ENCODE measurements at regions not wholly inside any gene's neighbourhood (a gene's known extent, or its start where the extent isn't known, plus 50 kb on each side); places are given as distances from the start of the nearest gene placed in this dataset.

- no peaks in the 10 kb centered on the region for H3K4me1 ChIP-seq
- WGBS, 5 donors = 40 to 91% (median 69%) methylated on average over 2 of the region's 2 CpGs
These were observed 74.4 kb upstream of the CLEC14A start for GRCh38 chr14:38330275-38330674.

GRCh38 chr14:38329246-38329645 is 73.4 kb upstream of the CLEC14A start:
- TF ChIP-seq EP300 (IDR thresholded peaks at IDR 0.05) = no peak
- Histone ChIP-seq H3K36me3 (no peaks in the 10 kb centered on the region), H3K27ac (no peak overlapping the region), H3K9me3 (no peaks in the 10 kb centered on the region), H3K4me3 (no peak overlapping the region), H3K27me3 (no peaks in the 10 kb centered on the region), H3K4me1 (no peaks in the 10 kb centered on the region)
- DNase-seq = no peak
- intact Hi-C loops (cut with DNase I; ENCODE audit: low total_unique reads) = no loop called here
- 27 to 58% (median 42%) methylated on average over 1 of the region's 1 CpG for WGBS, 5 donors

More at GRCh38 chr14:38330275-38330674, 74.4 kb upstream of the CLEC14A start:
- H3K27ac ChIP-seq = no peak overlapping the region
- no peak overlapping the region for H3K4me3 ChIP-seq
- no peaks in the 10 kb centered on the region for H3K36me3 ChIP-seq
- no peak for DNase-seq
- no peaks in the 10 kb centered on the region for H3K27me3 ChIP-seq
- no peaks in the 10 kb centered on the region for H3K9me3 ChIP-seq
- intact Hi-C loops (cut with DNase I; ENCODE audit: low total_unique reads) = no loop called here
- no peak for TF ChIP-seq CTCF (IDR thresholded peaks at IDR 0.05)
- no peak for TF ChIP-seq POLR2AphosphoS5 (IDR thresholded peaks at IDR 0.05)
- TF ChIP-seq POLR2A (IDR thresholded peaks at IDR 0.05) = no peak
- TF ChIP-seq EP300 (IDR thresholded peaks at IDR 0.05) = no peak

GRCh38 chr14:38316922-38317321 is 61.0 kb upstream of the CLEC14A start:
- TF ChIP-seq EP300 (IDR thresholded peaks at IDR 0.05) (no peak), POLR2A (IDR thresholded peaks at IDR 0.05) (no peak), POLR2AphosphoS5 (IDR thresholded peaks at IDR 0.05) (no peak), CTCF (IDR thresholded peaks at IDR 0.05) (no peak)
- no peak overlapping the region for H3K4me3 ChIP-seq
- WGBS, 5 donors = 67 to 85% (median 75%) methylated on average over 3 of the region's 3 CpGs
- DNase-seq = no peak
- no peak overlapping the region for H3K27ac ChIP-seq
- no peaks in the 10 kb centered on the region for H3K27me3 ChIP-seq
- H3K9me3 ChIP-seq = peaks cover 0 to 7% (median 2%) of the 10 kb centered on the region in 4 donors
- intact Hi-C loops (cut with DNase I; ENCODE audit: low total_unique reads) = no loop called here
- H3K36me3 ChIP-seq = no peaks in the 10 kb centered on the region
- H3K4me1 ChIP-seq = no peaks in the 10 kb centered on the region

- H3K9me3 ChIP-seq = no peaks in the 10 kb centered on the region
- no peaks in the 10 kb centered on the region for H3K27me3 ChIP-seq
- no peak overlapping the region for H3K27ac ChIP-seq
- H3K36me3 ChIP-seq = no peaks in the 10 kb centered on the region
- no peak overlapping the region for H3K4me3 ChIP-seq
- peaks cover 0 to 10% (median 0%) of the 10 kb centered on the region in 4 donors for H3K4me1 ChIP-seq
- intact Hi-C loops (cut with DNase I; ENCODE audit: low total_unique reads) = no loop called here
- DNase-seq = no peak
- TF ChIP-seq POLR2AphosphoS5 (IDR thresholded peaks at IDR 0.05) (no peak), CTCF (IDR thresholded peaks at IDR 0.05) (no peak), EP300 (IDR thresholded peaks at IDR 0.05) (no peak), POLR2A (IDR thresholded peaks at IDR 0.05) (no peak)
These were observed 55.8 kb upstream of the CLEC14A start for GRCh38 chr14:38311655-38312054.

- WGBS, 5 donors = 51 to 63% (median 60%) methylated on average over 3 of the region's 3 CpGs
- H3K36me3 ChIP-seq = no peaks in the 10 kb centered on the region
- H3K4me1 ChIP-seq = peaks cover 0 to 10% (median 0%) of the 10 kb centered on the region in 4 donors
- TF ChIP-seq EP300 (IDR thresholded peaks at IDR 0.05) = no peak
- no peak for TF ChIP-seq POLR2A (IDR thresholded peaks at IDR 0.05)
- no peak for TF ChIP-seq CTCF (IDR thresholded peaks at IDR 0.05)
- no peak for TF ChIP-seq POLR2AphosphoS5 (IDR thresholded peaks at IDR 0.05)
- H3K4me3 ChIP-seq = no peak overlapping the region
- no peaks in the 10 kb centered on the region for H3K27me3 ChIP-seq
- H3K27ac ChIP-seq = peak overlapping the region in 1 of 5 donors; percentile 14
- intact Hi-C loops (cut with DNase I; ENCODE audit: low total_unique reads) = no loop called here
- H3K9me3 ChIP-seq = no peaks in the 10 kb centered on the region
- no peak for DNase-seq
These were observed 54.6 kb upstream of the CLEC14A start for GRCh38 chr14:38310420-38310995.

All from stomach (tissue), 8 donors.